ENCODE measurements at regions not wholly inside any gene's neighbourhood (a gene's known extent, or its start where the extent isn't known, plus 50 kb on each side); places are given as distances from the start of the nearest gene placed in this dataset.

DNA sequence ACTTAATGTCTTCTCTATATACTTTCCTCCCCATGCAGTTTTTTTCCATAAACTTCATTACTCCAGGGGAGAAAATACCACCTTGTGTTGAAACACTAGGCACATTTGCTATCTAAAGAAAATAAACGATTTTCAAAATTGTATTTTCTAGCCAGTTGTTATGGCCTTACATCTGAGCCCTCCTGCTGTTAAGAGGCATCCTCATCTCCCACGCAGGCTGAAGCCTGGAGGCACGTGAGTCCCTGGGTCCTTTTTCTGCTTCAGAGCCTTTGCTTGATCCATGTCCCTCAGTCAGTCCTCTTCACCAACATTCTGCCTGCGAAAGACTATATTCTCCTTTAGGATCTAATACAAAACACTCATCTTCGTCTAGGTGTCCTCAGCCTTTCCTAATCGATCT is 479.6 kb upstream of the ZNF717 start:
- Histone ChIP-seq H3K4me1 (ENCODE audit: insufficient read depth, low read length, poor library complexity, severe bottlenecking) (no peaks in the 10 kb centered on the region), H3K4me2 (ENCODE audit: low read length) (no peak overlapping the region), H4K20me1 (ENCODE audit: insufficient read depth, low read length) (no peaks in the 10 kb centered on the region), H2AFZ (ENCODE audit: low read length) (no peak overlapping the region), H3K4me3 (ENCODE audit: low read depth, low read length, poor library complexity, severe bottlenecking) (no peak overlapping the region), H3K79me2 (ENCODE audit: insufficient read depth, low read depth, low read length) (no peaks in the 10 kb centered on the region), H3K27ac (ENCODE audit: low read depth, low read length, poor library complexity, severe bottlenecking) (no peak overlapping the region), H3K9me3 (ENCODE audit: low read length) (no peaks in the 10 kb centered on the region), H3K9me2 (ENCODE audit: insufficient read depth, low read length) (no peaks in the 10 kb centered on the region), H3K36me3 (ENCODE audit: insufficient read depth, low read length) (no peaks in the 10 kb centered on the region)
- TF ChIP-seq, protein P1, sequence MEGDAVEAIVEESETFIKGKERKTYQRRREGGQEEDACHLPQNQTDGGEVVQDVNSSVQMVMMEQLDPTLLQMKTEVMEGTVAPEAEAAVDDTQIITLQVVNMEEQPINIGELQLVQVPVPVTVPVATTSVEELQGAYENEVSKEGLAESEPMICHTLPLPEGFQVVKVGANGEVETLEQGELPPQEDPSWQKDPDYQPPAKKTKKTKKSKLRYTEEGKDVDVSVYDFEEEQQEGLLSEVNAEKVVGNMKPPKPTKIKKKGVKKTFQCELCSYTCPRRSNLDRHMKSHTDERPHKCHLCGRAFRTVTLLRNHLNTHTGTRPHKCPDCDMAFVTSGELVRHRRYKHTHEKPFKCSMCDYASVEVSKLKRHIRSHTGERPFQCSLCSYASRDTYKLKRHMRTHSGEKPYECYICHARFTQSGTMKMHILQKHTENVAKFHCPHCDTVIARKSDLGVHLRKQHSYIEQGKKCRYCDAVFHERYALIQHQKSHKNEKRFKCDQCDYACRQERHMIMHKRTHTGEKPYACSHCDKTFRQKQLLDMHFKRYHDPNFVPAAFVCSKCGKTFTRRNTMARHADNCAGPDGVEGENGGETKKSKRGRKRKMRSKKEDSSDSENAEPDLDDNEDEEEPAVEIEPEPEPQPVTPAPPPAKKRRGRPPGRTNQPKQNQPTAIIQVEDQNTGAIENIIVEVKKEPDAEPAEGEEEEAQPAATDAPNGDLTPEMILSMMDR (conservative IDR thresholded peaks at IDR 0.05; ENCODE audit: low read length) = no peak
- TF ChIP-seq EZH2phosphoT487 (IDR thresholded peaks at IDR 0.05; ENCODE audit: borderline replicate concordance, low read depth, low read length) = no peak
- intact Hi-C loops (cut with micrococcal nuclease; ENCODE audit: unreplicated experiment) = no loop called here
- ChIA-PET CTCF (ENCODE audit: unreplicated experiment) (no interaction called here), POLR2A (interaction anchor here (0.8 kb wide), 1 partner anchor 141 kb away, joined by 3 read pairs; no protein-coding TSS in a partner anchor)
- no TSS peak for BruUV-seq (replicated peaks)
- DNase-seq (ENCODE audit: low spot score) = no peak

DNA sequence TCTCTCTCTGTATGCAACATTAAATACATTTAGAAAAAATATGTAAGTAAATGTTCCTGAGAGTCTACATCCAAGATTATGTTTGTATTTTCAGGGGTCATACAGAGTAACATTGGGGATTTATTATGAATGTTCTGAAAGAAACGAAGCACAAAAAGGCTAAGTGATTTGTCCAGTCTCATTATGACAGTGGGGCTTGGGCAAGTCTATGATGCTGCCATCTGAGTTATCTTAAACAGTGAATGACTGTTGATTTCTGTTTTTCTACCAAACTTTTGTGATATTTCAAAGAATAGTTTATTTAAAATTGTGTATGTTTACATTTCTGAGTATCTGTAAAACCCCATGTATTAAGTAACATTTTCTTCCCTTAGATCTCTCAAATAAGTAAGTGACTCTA is 481.2 kb upstream of the ZNF717 start:
- Histone ChIP-seq H3K9me2 (ENCODE audit: insufficient read depth, low read length) (no peaks in the 10 kb centered on the region), H3K36me3 (ENCODE audit: insufficient read depth, low read length) (no peaks in the 10 kb centered on the region), H3K27ac (ENCODE audit: low read depth, low read length, poor library complexity, severe bottlenecking) (no peak overlapping the region), H3K79me2 (ENCODE audit: insufficient read depth, low read depth, low read length) (no peaks in the 10 kb centered on the region), H3K4me3 (ENCODE audit: low read depth, low read length, poor library complexity, severe bottlenecking) (no peak overlapping the region), H3K4me1 (ENCODE audit: insufficient read depth, low read length, poor library complexity, severe bottlenecking) (no peaks in the 10 kb centered on the region), H3K4me2 (ENCODE audit: low read length) (no peak overlapping the region), H3K9me3 (ENCODE audit: low read length) (no peaks in the 10 kb centered on the region), H2AFZ (ENCODE audit: low read length) (no peak overlapping the region), H4K20me1 (ENCODE audit: insufficient read depth, low read length) (no peaks in the 10 kb centered on the region)
- ChIA-PET CTCF (ENCODE audit: unreplicated experiment) (no interaction called here), POLR2A (interaction anchor here (0.7 kb wide), 1 partner anchor 338 kb away, joined by 3 read pairs; no protein-coding TSS in a partner anchor)
- no peak for DNase-seq (ENCODE audit: low spot score)
- BruUV-seq (replicated peaks) = no TSS peak
- intact Hi-C loops (cut with micrococcal nuclease; ENCODE audit: unreplicated experiment) = no loop called here
- TF ChIP-seq, protein P1 (conservative IDR thresholded peaks at IDR 0.05; ENCODE audit: low read length) = no peak
- no peak for TF ChIP-seq EZH2phosphoT487 (IDR thresholded peaks at IDR 0.05; ENCODE audit: borderline replicate concordance, low read depth, low read length)

DNA sequence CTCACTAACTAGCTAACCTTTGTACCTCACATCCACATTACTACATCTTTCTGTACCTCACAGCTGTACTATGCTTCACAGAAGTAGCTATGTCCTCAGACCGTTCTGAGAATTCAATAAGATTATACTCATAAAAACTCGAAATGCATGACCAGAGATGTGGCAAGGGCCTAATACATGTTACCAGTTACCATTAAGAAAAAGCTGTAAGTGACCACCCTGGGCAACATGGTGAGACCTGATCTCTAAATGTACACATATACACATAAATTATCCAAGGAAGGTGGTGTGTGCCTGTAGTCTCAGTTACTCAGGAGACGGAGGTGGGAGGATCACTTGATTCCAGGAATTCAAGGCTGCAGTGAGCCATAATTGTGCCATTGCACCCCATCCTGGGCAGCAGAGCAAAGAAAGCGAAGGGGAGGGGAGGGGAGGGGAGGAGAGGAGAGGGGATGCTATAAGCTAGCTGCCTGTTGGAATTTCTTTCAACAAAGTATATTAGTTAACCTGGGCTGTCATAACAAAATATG is 482.6 kb upstream of the ZNF717 start:
- Histone ChIP-seq H3K9me3 (ENCODE audit: low read length) (no peaks in the 10 kb centered on the region), H2AFZ (ENCODE audit: low read length) (no peak overlapping the region), H4K20me1 (ENCODE audit: insufficient read depth, low read length) (no peaks in the 10 kb centered on the region), H3K79me2 (ENCODE audit: insufficient read depth, low read depth, low read length) (no peaks in the 10 kb centered on the region), H3K4me2 (ENCODE audit: low read length) (no peak overlapping the region), H3K4me3 (ENCODE audit: low read depth, low read length, poor library complexity, severe bottlenecking) (no peak overlapping the region), H3K27ac (ENCODE audit: low read depth, low read length, poor library complexity, severe bottlenecking) (no peak overlapping the region), H3K9me2 (ENCODE audit: insufficient read depth, low read length) (no peaks in the 10 kb centered on the region), H3K36me3 (ENCODE audit: insufficient read depth, low read length) (no peaks in the 10 kb centered on the region), H3K4me1 (ENCODE audit: insufficient read depth, low read length, poor library complexity, severe bottlenecking) (no peaks in the 10 kb centered on the region)
- intact Hi-C loops (cut with micrococcal nuclease; ENCODE audit: unreplicated experiment) = no loop called here
- ChIA-PET POLR2A (interaction anchor here (0.7 kb wide), 1 partner anchor 242 kb away, joined by 3 read pairs; no protein-coding TSS in a partner anchor), CTCF (ENCODE audit: unreplicated experiment) (no interaction called here)
- no peak for DNase-seq (ENCODE audit: low spot score)
- TF ChIP-seq, protein P1 (conservative IDR thresholded peaks at IDR 0.05; ENCODE audit: low read length) = no peak
- no peak for TF ChIP-seq EZH2phosphoT487 (IDR thresholded peaks at IDR 0.05; ENCODE audit: borderline replicate concordance, low read depth, low read length)
- no TSS peak for BruUV-seq (replicated peaks)
